ENCODE measurements at regions not wholly inside any gene's neighbourhood (a gene's known extent, or its start where the extent isn't known, plus 50 kb on each side); places are given as distances from the start of the nearest gene placed in this dataset.

DNA sequence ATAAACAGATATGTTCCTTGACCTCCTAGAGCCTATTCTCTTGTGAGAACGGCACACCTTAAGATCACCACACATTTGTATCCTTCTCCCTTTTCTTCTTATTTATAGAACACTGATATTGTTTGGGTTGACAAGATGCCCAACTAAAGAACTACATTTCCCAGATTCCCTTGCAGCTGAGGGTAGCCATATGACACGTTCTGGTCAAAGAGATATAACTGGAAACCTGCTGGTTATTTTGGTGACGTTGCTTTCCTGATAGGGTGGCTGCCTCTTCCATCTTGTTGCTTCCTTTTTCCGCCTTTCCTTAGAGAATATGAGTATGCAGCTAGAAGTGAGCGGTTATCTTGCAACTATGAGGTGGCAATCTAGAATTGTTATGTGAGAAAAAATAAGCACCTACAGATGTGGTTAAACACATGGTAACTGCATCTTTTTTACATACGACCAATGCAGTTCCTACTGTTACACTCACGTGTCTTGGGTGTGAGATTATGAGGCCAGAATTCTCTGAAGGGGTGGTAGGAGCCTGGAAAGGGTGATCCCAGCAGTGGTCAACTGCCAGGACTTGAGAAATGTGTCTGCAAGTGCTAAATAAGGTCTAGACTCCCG lies 72.9 kb downstream of the SEC61B start:
- TF ChIP-seq, protein P1, sequence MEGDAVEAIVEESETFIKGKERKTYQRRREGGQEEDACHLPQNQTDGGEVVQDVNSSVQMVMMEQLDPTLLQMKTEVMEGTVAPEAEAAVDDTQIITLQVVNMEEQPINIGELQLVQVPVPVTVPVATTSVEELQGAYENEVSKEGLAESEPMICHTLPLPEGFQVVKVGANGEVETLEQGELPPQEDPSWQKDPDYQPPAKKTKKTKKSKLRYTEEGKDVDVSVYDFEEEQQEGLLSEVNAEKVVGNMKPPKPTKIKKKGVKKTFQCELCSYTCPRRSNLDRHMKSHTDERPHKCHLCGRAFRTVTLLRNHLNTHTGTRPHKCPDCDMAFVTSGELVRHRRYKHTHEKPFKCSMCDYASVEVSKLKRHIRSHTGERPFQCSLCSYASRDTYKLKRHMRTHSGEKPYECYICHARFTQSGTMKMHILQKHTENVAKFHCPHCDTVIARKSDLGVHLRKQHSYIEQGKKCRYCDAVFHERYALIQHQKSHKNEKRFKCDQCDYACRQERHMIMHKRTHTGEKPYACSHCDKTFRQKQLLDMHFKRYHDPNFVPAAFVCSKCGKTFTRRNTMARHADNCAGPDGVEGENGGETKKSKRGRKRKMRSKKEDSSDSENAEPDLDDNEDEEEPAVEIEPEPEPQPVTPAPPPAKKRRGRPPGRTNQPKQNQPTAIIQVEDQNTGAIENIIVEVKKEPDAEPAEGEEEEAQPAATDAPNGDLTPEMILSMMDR (IDR thresholded peaks at IDR 0.05): no peak
- TF ChIP-seq POLR2A (IDR thresholded peaks at IDR 0.05): no peak
- no peak for TF ChIP-seq POLR2AphosphoS5 (IDR thresholded peaks at IDR 0.05)
- no peak for TF ChIP-seq EP300 (IDR thresholded peaks at IDR 0.05)
